SK-N-SH (cell line): ENCODE measurements at regions not wholly inside any gene's neighbourhood (a gene's known extent, or its start where the extent isn't known, plus 50 kb on each side); places are given as distances from the start of the nearest gene placed in this dataset.

Experiments used
- CTCF ChIP-seq: fragments of 200-600 bp; sonication (generic); IDR thresholded peaks from 2 replicates; pipeline ENCODE4 v1.6.1; 2017; ENCODE audit warnings: antibody characterized with exemption, mild to moderate bottlenecking, moderate library complexity
- EP300 ChIP-seq, 2 experiments: IDR thresholded peaks; 2 replicates each; pipeline versions ENCODE4 v1.4.0 to v1.6.1; 2012; ENCODE audit warnings: borderline replicate concordance in 1 of 2, low read depth in 1 of 2, low read length in 1 of 2
- EZH2phosphoT487 ChIP-seq: fragments of 200-600 bp; sonication (generic); IDR thresholded peaks from 2 replicates; pipeline ENCODE4 v1.6.1; 2017; ENCODE audit warnings: low read depth, mixed run types, mild to moderate bottlenecking, antibody characterized with exemption, moderate library complexity, borderline replicate concordance
- FOXM1 ChIP-seq: IDR thresholded peaks from 2 replicates; pipeline ENCODE4 v1.4.0; 2012; ENCODE audit warnings: low read depth, mild to moderate bottlenecking
- GABPA ChIP-seq: IDR thresholded peaks from 2 replicates; pipeline ENCODE4 v1.4.0; 2012; ENCODE audit warnings: low read depth, mild to moderate bottlenecking
- JUND ChIP-seq: IDR thresholded peaks from 2 replicates; pipeline ENCODE4 v1.4.0; 2012
- MXI1 ChIP-seq: IDR thresholded peaks from 2 replicates; pipeline ENCODE4 v1.6.1; 2012; ENCODE audit warnings: mild to moderate bottlenecking, low read depth, low read length, improper control_type of control experiment
- NFIC ChIP-seq: IDR thresholded peaks from 2 replicates; pipeline ENCODE4 v1.4.0; 2012; ENCODE audit warnings: borderline replicate concordance
- POLR2AphosphoS5 ChIP-seq: IDR thresholded peaks from 2 replicates; pipeline ENCODE4 v1.6.1; 2012; ENCODE audit warnings: low read depth, low read length
- RAD21 ChIP-seq: IDR thresholded peaks from 2 replicates; pipeline ENCODE4 v1.6.1; 2012; ENCODE audit warnings: mild to moderate bottlenecking, low read length
- SMC3 ChIP-seq: IDR thresholded peaks from 2 replicates; pipeline ENCODE4 v1.6.1; 2012; ENCODE audit warnings: low read depth, low read length, improper control_type of control experiment
- TEAD4 ChIP-seq: IDR thresholded peaks from 2 replicates; pipeline ENCODE4 v1.4.0; 2012; ENCODE audit warnings: mild to moderate bottlenecking, borderline replicate concordance; ENCODE audit not compliant: insufficient read depth
- USF2 ChIP-seq: fragments of 150-350 bp; IDR thresholded peaks from 2 replicates; pipeline ENCODE4 v1.6.1; 2017; ENCODE audit warnings: antibody characterized with exemption, low read length, low read depth, borderline replicate concordance
- ZBTB33 ChIP-seq: IDR thresholded peaks from 2 replicates; pipeline ENCODE4 v1.4.0; 2012; ENCODE audit warnings: low read depth, borderline replicate concordance

- TF ChIP-seq EP300 (IDR thresholded peaks at IDR 0.05; ENCODE audit: borderline replicate concordance in 1 of 2, low read depth in 1 of 2, low read length in 1 of 2) (no peak), ZBTB33 (no peak), USF2 (no peak), NFIC (no peak), CTCF (no peak), FOXM1 (no peak), MXI1 (no peak), EZH2phosphoT487 (no peak), GABPA (no peak), SMC3 (no peak), JUND (no peak), POLR2AphosphoS5 (no peak), RAD21 (no peak), TEAD4 (no peak)
These were observed 211.7 kb downstream of the SEC14L1 start for GRCh38 chr17:77352441-77352840.
